Smooth muscle cell (in vitro differentiated cells): ENCODE measurements at regions not wholly inside any gene's neighbourhood (a gene's known extent, or its start where the extent isn't known, plus 50 kb on each side); places are given as distances from the start of the nearest gene placed in this dataset.

Experiments
- DNase-seq: peaks from one replicate; lab custom pipeline; 2025; ENCODE audit not compliant: unreplicated experiment; lab: John Stamatoyannopoulos, UW
- H2AFZ ChIP-seq: fragments of 200-600 bp; sonication (generic); 2 replicates; pipeline ENCODE4 v1.6.0; 2016; ENCODE audit warnings: antibody characterized with exemption, low read depth, mild to moderate bottlenecking
- H3F3A ChIP-seq: fragments of 200-600 bp; sonication (generic); 2 replicates; pipeline ENCODE4 v1.6.0; 2017; ENCODE audit warnings: antibody characterized with exemption, low read depth
- H3K27ac ChIP-seq: fragments of 200-600 bp; sonication (generic); 2 replicates; pipeline ENCODE4 v1.5.1; 2016; ENCODE audit warnings: low read depth, mild to moderate bottlenecking
- H3K27me3 ChIP-seq: fragments of 200-600 bp; sonication (generic); 2 replicates; pipeline ENCODE4 v1.6.1; 2016; ENCODE audit warnings: low read depth, mild to moderate bottlenecking
- H3K36me3 ChIP-seq: fragments of 200-600 bp; sonication (generic); 2 replicates; pipeline ENCODE4 v1.5.1; 2016; ENCODE audit warnings: low read depth
- H3K4me1 ChIP-seq: fragments of 200-600 bp; sonication (generic); 2 replicates; pipeline ENCODE4 v1.5.1; 2016; ENCODE audit warnings: low read depth
- H3K4me2 ChIP-seq: fragments of 200-600 bp; sonication (generic); 2 replicates; pipeline ENCODE4 v1.6.0; 2016; ENCODE audit warnings: mild to moderate bottlenecking
- H3K4me3 ChIP-seq: fragments of 200-600 bp; sonication (generic); 2 replicates; pipeline ENCODE4 v1.5.1; 2016; ENCODE audit warnings: mild to moderate bottlenecking
- H3K79me2 ChIP-seq: fragments of 200-600 bp; sonication (generic); 2 replicates; pipeline ENCODE4 v1.6.0; 2016; ENCODE audit warnings: low read depth, mild to moderate bottlenecking
- H3K9ac ChIP-seq: fragments of 200-600 bp; sonication (generic); 2 replicates; pipeline ENCODE4 v1.6.0; 2016; ENCODE audit warnings: low read depth
- H3K9me3 ChIP-seq: fragments of 200-600 bp; sonication (generic); replicated peaks from 2 replicates; pipeline ENCODE4 v1.5.1; 2016; ENCODE audit warnings: low read depth
- H4K20me1 ChIP-seq: fragments of 200-600 bp; sonication (generic); 2 replicates; pipeline ENCODE4 v1.6.0; 2016; ENCODE audit warnings: low read depth
- WGBS: methylation state at CpG from one replicate; pipeline ENCODE4 v1.1.7; 2016; ENCODE audit warnings: low lambda C conversion rate; 5-methylcytosine and 5-hydroxymethylcytosine counted together
- TF ChIP-seq, protein P1 (sequence below): fragments of 200-600 bp; sonication (generic); IDR thresholded peaks from 2 replicates; pipeline ENCODE4 v1.5.1; 2017; ENCODE audit warnings: borderline replicate concordance, mild to moderate bottlenecking, antibody characterized with exemption; ENCODE audit not compliant: insufficient read depth, poor library complexity, severe bottlenecking

DNA sequence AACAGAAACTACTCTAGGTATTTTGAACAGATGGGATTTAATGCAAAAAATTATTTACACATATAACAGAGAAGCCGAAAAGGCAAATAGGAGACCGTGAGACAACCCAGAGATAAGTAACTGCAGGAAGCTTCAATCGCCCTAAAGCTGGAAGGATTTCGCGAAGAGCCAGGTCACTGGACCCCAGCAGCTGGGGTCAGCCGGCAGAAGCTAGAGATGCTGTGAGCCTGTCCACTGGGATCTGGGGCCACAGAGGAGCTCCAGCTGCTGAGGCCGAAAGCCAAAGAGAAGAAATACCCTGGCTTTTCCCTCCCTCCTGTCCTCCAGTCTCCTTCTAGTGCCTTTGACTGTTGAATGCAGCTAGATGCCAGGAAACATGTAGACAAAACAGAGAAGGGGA, 192.8 kb upstream of the BCOR start:
- no peaks in the 10 kb centered on the region for H3K4me1 ChIP-seq

GRCh38 chrX:40285876-40286275, 188.1 kb upstream of the BCOR start:
- Histone ChIP-seq H3K9me3 (peaks cover 3% of the 10 kb centered on the region), H3K79me2 (no peaks in the 10 kb centered on the region), H3K4me2 (no peak overlapping the region), H3K4me3 (no peak overlapping the region), H4K20me1 (no peaks in the 10 kb centered on the region), H2AFZ (no peak overlapping the region), H3F3A (no peaks in the 10 kb centered on the region), H3K9ac (no peak overlapping the region), H3K27me3 (no peaks in the 10 kb centered on the region), H3K36me3 (no peaks in the 10 kb centered on the region), H3K27ac (no peak overlapping the region), H3K4me1 (no peaks in the 10 kb centered on the region)
- WGBS, result 94% methylated on average over 2 of the region's 2 CpGs
- TF ChIP-seq, protein P1, sequence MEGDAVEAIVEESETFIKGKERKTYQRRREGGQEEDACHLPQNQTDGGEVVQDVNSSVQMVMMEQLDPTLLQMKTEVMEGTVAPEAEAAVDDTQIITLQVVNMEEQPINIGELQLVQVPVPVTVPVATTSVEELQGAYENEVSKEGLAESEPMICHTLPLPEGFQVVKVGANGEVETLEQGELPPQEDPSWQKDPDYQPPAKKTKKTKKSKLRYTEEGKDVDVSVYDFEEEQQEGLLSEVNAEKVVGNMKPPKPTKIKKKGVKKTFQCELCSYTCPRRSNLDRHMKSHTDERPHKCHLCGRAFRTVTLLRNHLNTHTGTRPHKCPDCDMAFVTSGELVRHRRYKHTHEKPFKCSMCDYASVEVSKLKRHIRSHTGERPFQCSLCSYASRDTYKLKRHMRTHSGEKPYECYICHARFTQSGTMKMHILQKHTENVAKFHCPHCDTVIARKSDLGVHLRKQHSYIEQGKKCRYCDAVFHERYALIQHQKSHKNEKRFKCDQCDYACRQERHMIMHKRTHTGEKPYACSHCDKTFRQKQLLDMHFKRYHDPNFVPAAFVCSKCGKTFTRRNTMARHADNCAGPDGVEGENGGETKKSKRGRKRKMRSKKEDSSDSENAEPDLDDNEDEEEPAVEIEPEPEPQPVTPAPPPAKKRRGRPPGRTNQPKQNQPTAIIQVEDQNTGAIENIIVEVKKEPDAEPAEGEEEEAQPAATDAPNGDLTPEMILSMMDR, result no peak
- DNase-seq, result no peak

More for the DNA sequence above, 192.8 kb upstream of the BCOR start:
- H3F3A ChIP-seq, result no peaks in the 10 kb centered on the region
- no peaks in the 10 kb centered on the region for H3K79me2 ChIP-seq
- no peaks in the 10 kb centered on the region for H4K20me1 ChIP-seq
- no peak overlapping the region for H3K4me3 ChIP-seq
- no peaks in the 10 kb centered on the region for H3K36me3 ChIP-seq
- peaks cover 3% of the 10 kb centered on the region for H3K9me3 ChIP-seq
- no peak overlapping the region for H2AFZ ChIP-seq
- 90% methylated on average over 7 of the region's 7 CpGs for WGBS
- no peak for DNase-seq
- no peak overlapping the region for H3K27ac ChIP-seq
- H3K27me3 ChIP-seq, result no peaks in the 10 kb centered on the region
- no peak overlapping the region for H3K4me2 ChIP-seq
- H3K9ac ChIP-seq, result no peak overlapping the region
- TF ChIP-seq, protein P1, result no peak

DNA sequence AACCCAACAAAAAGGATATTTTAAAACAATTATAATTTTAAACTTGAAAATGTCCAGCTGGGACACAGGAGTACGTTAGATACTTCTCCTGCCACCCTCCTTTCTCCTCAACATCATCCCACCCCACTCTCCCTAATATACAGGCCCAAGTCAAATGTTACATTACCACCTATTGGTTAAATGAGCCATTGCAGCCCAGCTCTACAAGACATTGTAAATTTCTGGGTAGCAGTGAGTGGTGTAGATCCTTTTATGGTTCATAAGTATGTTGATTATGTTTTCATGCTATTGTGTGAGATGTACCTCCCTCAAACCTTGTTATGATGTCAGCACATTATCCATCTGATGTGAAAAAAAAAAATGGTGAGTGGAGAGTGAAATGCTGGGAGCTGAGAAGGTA, 187.1 kb upstream of the BCOR start:
- Histone ChIP-seq H3K9ac (no peak overlapping the region), H2AFZ (no peak overlapping the region), H3K4me3 (no peak overlapping the region), H3K79me2 (no peaks in the 10 kb centered on the region), H3K9me3 (peaks cover 3% of the 10 kb centered on the region), H3K4me1 (no peaks in the 10 kb centered on the region), H3F3A (no peaks in the 10 kb centered on the region), H3K4me2 (no peak overlapping the region), H3K36me3 (no peaks in the 10 kb centered on the region), H4K20me1 (no peaks in the 10 kb centered on the region), H3K27me3 (no peaks in the 10 kb centered on the region), H3K27ac (no peak overlapping the region)
- WGBS, result 80% methylated on average over 1 of the region's 1 CpG
- no peak for DNase-seq
- TF ChIP-seq, protein P1, result no peak

GRCh38 chrX:40283981-40284380, 186.2 kb upstream of the BCOR start:
- Histone ChIP-seq H3K9ac (no peak overlapping the region), H3K4me2 (no peak overlapping the region), H3K27me3 (no peaks in the 10 kb centered on the region), H3F3A (no peaks in the 10 kb centered on the region), H3K27ac (no peak overlapping the region), H3K4me3 (no peak overlapping the region), H3K9me3 (no peaks in the 10 kb centered on the region), H3K36me3 (no peaks in the 10 kb centered on the region), H2AFZ (no peak overlapping the region), H3K79me2 (no peaks in the 10 kb centered on the region), H3K4me1 (no peaks in the 10 kb centered on the region), H4K20me1 (no peaks in the 10 kb centered on the region)
- whole genome bisulfite sequencing, result 91% methylated on average over 2 of the region's 2 CpGs
- TF ChIP-seq, protein P1, result no peak
- DNase-seq, result no peak
